Lung (tissue), 11 donors: ENCODE measurements at regions not wholly inside any gene's neighbourhood (a gene's known extent, or its start where the extent isn't known, plus 50 kb on each side); places are given as distances from the start of the nearest gene placed in this dataset.

Source experiments
- ATAC-seq: fragments of 200-7000 bp; cut with Tn5 transposase; one replicate; pipeline ENCODE4 v1.9.1; 2020; ENCODE audit warnings: moderate number of reproducible peaks; ENCODE audit not compliant: insufficient read depth, low FRiP score
- DNase-seq, 3 donors: peaks; one replicate each; pipeline ENCODE4 v3.0.0-alpha.2; 2013 to 2017
- H3K27ac ChIP-seq, 2 donors: one replicate each; pipeline ENCODE4 v1.5.1; 2013; ENCODE audit warnings: mild to moderate bottlenecking in 2 of 2, moderate library complexity in 2 of 2, control low read depth in 1 of 2, inconsistent platforms in 1 of 2, low read depth in 1 of 2, low read length in 1 of 2
- H3K27me3 ChIP-seq, 3 donors: one replicate each; pipeline ENCODE4 v1.5.1; 2013; ENCODE audit warnings: low read length in 2 of 3; ENCODE audit not compliant: control insufficient read depth in 3 of 3, insufficient read depth in 3 of 3
- H3K36me3 ChIP-seq, 4 donors: one replicate each; pipeline ENCODE4 v1.5.1; 2013; ENCODE audit warnings: low read length in 4 of 4, mild to moderate bottlenecking in 1 of 4, moderate library complexity in 1 of 4; ENCODE audit not compliant: control insufficient read depth in 4 of 4, insufficient read depth in 4 of 4
- H3K4me1 ChIP-seq, 5 donors: one replicate each; pipeline ENCODE4 v1.5.1; 2013; ENCODE audit warnings: low read length in 5 of 5, mild to moderate bottlenecking in 2 of 5, moderate library complexity in 1 of 5; ENCODE audit not compliant: control insufficient read depth in 5 of 5, insufficient read depth in 5 of 5
- H3K4me3 ChIP-seq: one replicate; pipeline ENCODE4 v1.5.1; 2013; ENCODE audit warnings: mild to moderate bottlenecking, control low read depth, moderate library complexity
- H3K9ac ChIP-seq, 2 donors: one replicate each; pipeline ENCODE4 v1.5.1; 2013; ENCODE audit warnings: low read length in 2 of 2, control low read depth in 1 of 2; ENCODE audit not compliant: insufficient read depth in 1 of 2
- H3K9me3 ChIP-seq, 4 donors: one replicate each; pipeline ENCODE4 v1.5.1; 2013; ENCODE audit warnings: low read length in 3 of 4, mild to moderate bottlenecking in 1 of 4, moderate library complexity in 1 of 4; ENCODE audit not compliant: control insufficient read depth in 4 of 4, insufficient read depth in 3 of 4
- WGBS, 2 donors: extraction: QIAGEN DNeasy Blood & Tissue Kit; methylation state at CpG; one replicate each; pipeline ENCODE4 v1.1.7; 2013; 5-methylcytosine and 5-hydroxymethylcytosine counted together
- TF ChIP-seq, protein P1 (sequence below): IDR thresholded peaks from 2 replicates; pipeline ENCODE4 v1.5.1; 2012; ENCODE audit warnings: mild to moderate bottlenecking; ENCODE audit errors: control extremely low read depth, extremely low read depth
- donor health status: control.
- donor health status: control.
- donor health status: Bipolar disorder and iron deficiency.
- donor health status: healthy.
- donor health status: DM: yes; HTN: yes; CAD: no.

DNA sequence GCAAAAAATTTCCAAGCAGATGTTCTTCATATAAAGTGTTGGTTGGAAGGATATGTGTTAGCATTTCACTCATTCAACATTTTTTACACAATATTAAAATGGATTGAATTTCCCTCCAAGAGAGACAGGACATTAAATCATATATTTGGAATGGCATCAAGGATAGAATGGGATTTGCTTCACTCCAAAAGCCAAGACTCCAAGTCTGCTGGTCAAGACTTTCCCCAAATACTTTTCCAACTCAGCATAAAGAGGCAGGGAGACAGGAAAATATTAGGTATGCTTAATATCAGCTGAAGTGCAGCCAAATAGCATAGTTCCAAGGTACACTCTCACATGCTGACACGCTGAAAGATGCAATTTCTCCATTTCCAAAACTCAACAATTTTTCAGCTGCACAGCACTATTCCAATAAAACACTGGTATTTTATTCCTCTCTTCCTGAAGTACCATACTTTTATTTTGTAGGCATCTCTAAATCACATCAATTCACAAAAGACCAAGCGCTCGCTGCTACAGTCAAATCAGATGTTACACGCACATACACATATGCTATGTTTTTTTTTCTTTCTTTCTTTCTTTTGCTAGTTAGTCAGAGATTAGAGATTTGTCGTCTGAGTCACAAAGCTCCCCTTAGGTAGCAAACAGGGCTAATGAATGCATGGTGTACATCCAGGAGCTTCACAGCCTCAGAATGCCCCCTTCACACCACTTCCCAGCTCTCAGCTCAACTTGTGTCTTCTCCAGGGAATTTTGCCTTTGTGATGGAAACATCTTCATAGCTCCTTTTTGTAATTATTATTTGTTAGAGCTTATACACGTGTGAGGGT is 1033.8 kb upstream of the AUTS2 start:
- TF ChIP-seq, protein P1, sequence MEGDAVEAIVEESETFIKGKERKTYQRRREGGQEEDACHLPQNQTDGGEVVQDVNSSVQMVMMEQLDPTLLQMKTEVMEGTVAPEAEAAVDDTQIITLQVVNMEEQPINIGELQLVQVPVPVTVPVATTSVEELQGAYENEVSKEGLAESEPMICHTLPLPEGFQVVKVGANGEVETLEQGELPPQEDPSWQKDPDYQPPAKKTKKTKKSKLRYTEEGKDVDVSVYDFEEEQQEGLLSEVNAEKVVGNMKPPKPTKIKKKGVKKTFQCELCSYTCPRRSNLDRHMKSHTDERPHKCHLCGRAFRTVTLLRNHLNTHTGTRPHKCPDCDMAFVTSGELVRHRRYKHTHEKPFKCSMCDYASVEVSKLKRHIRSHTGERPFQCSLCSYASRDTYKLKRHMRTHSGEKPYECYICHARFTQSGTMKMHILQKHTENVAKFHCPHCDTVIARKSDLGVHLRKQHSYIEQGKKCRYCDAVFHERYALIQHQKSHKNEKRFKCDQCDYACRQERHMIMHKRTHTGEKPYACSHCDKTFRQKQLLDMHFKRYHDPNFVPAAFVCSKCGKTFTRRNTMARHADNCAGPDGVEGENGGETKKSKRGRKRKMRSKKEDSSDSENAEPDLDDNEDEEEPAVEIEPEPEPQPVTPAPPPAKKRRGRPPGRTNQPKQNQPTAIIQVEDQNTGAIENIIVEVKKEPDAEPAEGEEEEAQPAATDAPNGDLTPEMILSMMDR: no peak
- H3K4me3 ChIP-seq: no peak overlapping the region
- H3K9ac ChIP-seq: no peak overlapping the region
- H3K27me3 ChIP-seq: no peaks in the 10 kb centered on the region
- WGBS, 2 donors: 73 to 79% methylated on average over 6 of the region's 6 CpGs
- H3K36me3 ChIP-seq: no peaks in the 10 kb centered on the region
- no peaks in the 10 kb centered on the region for H3K9me3 ChIP-seq
- no peak overlapping the region for H3K27ac ChIP-seq
- ATAC-seq (no peak), DNase-seq (no peak)
- H3K4me1 ChIP-seq: no peaks in the 10 kb centered on the region

DNA sequence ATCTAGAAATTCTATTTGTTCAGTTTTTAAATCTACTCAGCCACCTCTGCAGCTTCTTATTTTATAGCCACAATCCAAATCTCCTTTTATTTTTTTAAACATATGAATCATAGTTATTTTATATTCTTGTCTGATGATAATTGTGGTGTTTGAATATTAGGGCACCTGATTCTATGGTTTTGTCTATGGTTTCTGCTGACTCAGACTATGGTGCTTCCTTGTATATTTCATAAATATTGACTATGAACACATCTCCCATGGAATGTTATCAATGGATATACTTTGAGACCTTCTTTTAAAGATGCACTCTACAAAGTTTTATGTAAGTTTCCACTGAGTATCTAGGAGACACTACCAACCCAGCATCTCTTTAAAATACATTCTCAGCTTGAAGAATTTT is 1027.0 kb upstream of the AUTS2 start:
- Histone ChIP-seq H3K27me3 (no peaks in the 10 kb centered on the region), H3K9ac (no peak overlapping the region), H3K36me3 (no peaks in the 10 kb centered on the region), H3K9me3 (no peaks in the 10 kb centered on the region), H3K27ac (no peak overlapping the region), H3K4me1 (no peaks in the 10 kb centered on the region), H3K4me3 (no peak overlapping the region)
- TF ChIP-seq, protein P1: no peak
- DNase-seq: no peak
- no peak for ATAC-seq

DNA sequence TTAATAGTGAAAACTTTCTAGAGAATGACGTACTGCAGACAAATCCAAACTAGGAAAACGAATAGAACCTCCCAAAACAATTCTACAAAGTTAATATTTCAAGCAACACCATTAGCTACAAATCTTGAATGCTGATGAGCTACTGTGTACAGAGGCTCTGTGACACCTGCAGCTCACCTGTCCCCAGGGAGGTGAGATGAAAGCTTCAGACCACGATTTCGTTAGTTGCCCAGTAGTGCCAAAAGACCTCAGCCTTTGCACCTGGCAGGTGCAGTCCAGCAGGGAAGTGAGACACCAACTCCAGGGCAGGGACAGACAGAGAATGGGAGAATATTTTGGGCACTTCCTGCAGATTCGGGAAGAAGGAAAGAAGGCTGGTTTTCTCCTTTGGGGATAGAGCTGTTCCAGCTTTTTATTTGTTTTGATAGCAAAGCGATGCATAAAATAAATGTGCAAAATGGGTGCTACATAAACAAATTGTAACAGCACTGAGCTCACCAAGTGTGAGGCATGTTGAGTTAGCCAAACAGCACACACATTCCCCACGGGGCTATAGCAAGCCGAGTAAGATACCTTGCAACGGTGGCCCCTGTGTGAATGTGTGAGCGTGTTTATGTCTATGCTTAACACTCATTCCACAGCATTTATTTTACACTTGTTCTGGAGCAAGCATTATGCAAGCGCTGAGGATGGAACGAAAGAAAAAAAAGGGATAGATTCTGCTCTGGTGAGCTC is 1024.8 kb upstream of the AUTS2 start:
- no peaks in the 10 kb centered on the region for H3K9me3 ChIP-seq
- DNase-seq (no peak), ATAC-seq (no peak)
- TF ChIP-seq, protein P1: no peak
- no peak overlapping the region for H3K27ac ChIP-seq
- H3K27me3 ChIP-seq: no peaks in the 10 kb centered on the region
- H3K4me3 ChIP-seq: no peak overlapping the region
- H3K9ac ChIP-seq: no peak overlapping the region
- H3K4me1 ChIP-seq: no peaks in the 10 kb centered on the region
- WGBS, 2 donors: 68 to 74% methylated on average over 12 of the region's 12 CpGs
- H3K36me3 ChIP-seq: no peaks in the 10 kb centered on the region
